Activated naive CD4-positive, alpha-beta T cell treated with Interleukin-2 at 50 U/mL for 16 hours (primary cell): ENCODE measurements at regions not wholly inside any gene's neighbourhood (a gene's known extent, or its start where the extent isn't known, plus 50 kb on each side); places are given as distances from the start of the nearest gene placed in this dataset.
"Not testable (repeated sequence)": the region's sequence is repeated elsewhere in the genome, so short reads cannot be mapped to it uniquely, and the experiment has no call there.

Source experiments
- DNase-seq: peaks from one replicate; pipeline ENCODE4 v3.0.0-alpha.2; 2020

DNA sequence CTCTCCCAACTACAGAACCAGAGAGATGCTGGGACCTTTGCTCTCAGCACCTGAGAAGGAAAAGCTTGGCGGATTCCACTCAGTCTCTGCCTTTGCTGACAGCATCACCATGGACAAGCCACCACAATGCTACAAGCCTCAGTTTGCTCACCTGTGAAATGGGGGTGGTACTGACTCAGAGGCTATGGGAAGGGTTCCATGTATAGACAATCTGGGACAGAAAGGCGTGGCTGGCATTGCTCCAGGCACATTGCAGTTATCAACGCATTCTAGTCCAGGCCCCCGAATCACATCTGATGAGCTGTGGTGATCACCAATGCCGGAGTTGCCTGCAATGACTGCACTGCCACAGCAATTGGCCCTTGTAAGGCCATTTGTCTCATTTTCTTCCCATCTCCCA is 72.6 kb downstream of the ISX start:
- DNase-seq, result no peak

DNA sequence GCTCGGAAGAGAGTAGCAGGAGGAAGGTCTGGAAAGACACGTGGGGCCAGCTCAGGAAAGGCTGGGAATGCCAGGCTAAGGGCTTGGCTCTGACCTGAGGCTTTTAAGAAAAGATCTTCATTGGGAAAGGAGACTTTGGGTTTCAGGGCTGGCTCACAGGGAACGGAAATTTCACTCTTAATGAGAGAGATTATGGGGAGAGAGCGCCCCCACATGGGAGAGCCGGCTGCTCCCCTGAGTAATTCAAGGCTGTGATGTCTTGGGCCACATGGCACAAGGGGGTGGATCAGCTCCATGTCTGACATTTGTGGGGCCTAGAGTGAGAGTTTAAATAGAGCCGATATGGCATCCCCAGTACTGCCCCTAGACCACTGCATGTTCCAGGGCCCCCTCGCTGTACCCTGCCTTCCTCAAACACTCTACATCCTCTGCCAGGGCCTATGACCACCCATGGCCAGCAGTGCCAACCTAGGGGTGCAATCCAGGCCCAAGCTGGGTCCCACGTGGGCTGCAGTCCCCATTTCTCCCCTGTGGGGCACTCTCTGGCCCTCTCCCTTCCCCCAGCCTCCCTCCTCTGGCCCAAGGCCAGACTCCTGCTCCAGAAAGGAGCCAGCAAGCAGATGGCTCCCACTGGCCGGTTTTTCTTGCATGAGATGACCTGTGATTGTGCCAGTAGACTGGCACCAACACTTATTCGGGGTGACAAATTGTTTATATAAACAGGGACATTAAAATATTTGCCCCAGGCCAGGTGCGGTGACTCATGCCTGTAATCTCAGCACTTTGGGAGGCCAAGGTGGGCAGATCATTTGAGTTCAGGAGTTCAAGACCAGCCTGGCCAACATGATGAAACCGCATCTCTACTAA is 75.2 kb downstream of the ISX start:
- DNase-seq, result no peak

- DNase-seq, result no peak
These were observed 82.4 kb downstream of the ISX start for GRCh38 chr22:35148381-35148780.

- DNase-seq, result no peak
These were observed 83.0 kb downstream of the ISX start for GRCh38 chr22:35148866-35149548.

DNA sequence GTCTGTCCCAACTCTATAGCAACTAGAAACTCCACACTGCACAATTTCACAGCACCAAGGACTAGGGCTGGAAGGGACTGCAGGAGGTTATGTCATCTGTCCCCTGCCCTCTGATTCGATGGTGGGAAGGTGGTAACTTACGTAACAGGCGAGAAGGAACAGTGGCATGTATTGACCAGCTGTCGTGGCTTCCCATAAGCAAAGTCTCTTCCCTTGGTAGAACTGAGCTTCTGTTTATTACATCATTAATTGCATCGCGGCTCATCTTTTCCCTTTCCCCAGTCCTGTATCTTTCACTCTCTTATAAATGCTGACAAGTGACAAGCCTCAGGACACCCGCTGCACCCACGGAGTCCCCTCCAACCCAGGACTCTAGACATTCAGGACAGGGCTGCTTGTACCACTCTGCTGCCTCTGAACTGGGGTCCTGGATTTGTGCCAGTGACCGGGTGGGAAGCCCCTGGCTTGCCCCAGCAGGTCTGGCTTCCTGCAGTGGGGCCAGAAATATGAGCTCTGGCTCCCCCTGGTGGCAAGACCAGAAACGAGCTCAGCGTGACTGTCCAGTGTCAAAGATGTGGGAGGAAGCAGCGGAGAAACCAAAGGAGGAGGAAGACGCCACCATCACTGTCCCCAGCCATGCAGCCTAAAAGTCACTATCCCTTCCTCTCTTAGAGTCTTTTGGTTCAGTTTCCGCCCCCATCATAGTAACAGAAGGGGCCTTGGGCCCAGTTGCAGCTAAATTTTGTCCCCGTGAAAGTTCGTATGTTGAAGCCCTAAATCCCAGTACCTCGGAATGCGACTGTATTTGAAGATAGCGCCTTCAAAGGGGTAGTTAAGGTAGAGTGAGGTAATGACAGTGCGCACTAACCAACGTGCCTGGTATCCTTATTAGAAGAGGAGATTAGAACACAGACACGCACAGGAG is 84.5 kb downstream of the ISX start:
- DNase-seq, result peak; percentile 55

GRCh38 chr22:35152316-35152715 is 86.4 kb downstream of the ISX start:
- DNase-seq, result no peak

DNA sequence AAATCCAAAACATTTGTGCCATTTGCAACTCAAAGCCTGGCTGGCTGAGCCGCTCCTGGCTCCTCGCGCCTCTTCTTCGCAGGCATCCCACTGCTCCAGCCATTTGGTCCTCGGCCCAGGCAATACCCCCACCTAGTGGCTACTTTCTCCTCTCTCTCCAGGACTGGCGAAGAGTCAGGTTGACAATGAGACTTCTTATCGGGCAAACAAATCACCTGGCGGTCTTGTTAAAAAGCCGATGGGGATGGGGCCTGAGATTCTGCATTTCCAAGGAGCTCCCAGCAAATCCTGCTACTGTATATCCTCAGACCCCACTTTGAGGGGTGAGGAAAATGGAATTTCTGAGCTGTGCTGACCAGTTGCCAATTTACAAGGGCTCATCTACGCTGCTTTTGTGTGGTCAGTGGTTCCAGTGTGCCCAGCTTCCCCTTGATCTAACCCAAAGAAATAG is 89.0 kb downstream of the ISX start:
- peak; percentile 10 for DNase-seq

GRCh38 chr22:35155403-35156025 is 89.6 kb downstream of the ISX start:
- no peak for DNase-seq

- no peak for DNase-seq
These were observed 91.0 kb downstream of the ISX start for GRCh38 chr22:35156945-35157344.

DNA sequence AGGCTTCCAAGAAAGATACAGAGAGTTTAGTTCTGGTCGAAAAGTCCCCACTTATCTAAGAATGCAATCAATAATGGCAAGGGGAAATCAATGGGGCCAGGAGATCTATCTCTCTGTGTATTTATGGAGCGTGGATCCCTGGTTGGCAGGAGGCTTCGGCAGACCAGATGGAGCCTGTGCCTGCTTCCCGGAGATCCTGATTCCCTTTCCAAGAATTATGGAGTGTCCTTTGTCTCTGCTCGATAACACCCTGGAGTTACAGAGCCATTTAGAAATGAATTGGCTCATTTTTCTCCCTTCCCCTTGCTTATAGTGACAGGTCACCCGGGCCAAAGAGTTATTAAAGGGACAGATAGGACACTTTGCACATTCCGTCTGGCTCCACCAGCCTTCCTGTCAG is 92.4 kb downstream of the ISX start:
- DNase-seq, result no peak

- DNase-seq, result no peak
These were observed 93.4 kb downstream of the ISX start for GRCh38 chr22:35159343-35159742.

GRCh38 chr22:35160268-35160667 is 94.3 kb downstream of the ISX start:
- DNase-seq, result no peak

GRCh38 chr22:35165896-35166295 is 91.4 kb upstream of the HMGXB4 start:
- not testable (repeated sequence) for DNase-seq

DNA sequence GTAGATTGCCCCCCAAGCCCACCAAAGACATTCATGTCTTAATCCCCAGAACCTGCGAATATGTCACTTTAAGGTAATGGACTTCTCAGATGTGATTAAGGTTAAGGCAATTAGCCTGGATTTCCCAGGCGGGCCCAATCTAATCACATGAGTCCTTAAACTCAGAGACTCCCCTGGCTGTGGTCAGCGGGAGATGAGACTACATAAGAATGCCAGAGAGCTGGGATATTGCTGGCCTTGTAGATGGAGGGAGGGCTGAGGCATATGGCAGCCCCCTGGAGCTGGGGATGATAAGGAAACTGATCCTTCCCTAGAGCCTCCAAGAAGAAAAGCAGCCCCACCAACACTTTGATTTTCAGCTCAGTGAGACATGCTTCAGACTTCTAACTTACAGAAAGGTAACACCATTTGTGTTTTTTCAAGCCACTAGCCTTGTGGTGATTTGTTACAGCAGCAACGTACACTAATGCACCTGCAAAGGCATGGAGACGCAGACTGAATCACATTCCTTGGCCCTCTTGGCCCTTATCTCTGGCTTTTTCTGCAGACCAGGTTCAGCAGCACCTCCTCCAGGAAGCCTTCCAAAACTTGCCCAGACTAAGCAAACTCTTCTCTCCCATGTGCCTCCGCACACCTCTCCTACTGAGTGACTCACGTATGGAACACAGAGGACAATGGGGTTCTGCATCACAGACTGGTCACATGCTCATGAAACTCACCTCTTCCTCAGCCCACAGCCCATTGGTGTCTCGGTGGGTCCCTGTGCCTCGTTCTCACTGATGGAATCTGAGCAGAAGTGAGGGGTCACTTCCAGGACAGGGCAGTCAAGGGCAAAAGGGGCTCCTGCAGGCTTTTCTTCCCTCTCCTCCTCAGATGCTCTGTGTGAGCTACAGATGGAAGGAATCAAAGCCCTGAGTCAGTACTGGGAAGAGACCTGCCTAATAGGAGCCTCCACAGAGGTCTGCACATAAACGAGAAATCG is 86.3 kb upstream of the HMGXB4 start:
- DNase-seq, result no peak

GRCh38 chr22:35172442-35172841 is 84.9 kb upstream of the HMGXB4 start:
- DNase-seq, result no peak

- no peak for DNase-seq
These were observed 83.6 kb upstream of the HMGXB4 start for GRCh38 chr22:35173655-35174054.

GRCh38 chr22:35174401-35175038 is 82.8 kb upstream of the HMGXB4 start:
- DNase-seq, result no peak

DNA sequence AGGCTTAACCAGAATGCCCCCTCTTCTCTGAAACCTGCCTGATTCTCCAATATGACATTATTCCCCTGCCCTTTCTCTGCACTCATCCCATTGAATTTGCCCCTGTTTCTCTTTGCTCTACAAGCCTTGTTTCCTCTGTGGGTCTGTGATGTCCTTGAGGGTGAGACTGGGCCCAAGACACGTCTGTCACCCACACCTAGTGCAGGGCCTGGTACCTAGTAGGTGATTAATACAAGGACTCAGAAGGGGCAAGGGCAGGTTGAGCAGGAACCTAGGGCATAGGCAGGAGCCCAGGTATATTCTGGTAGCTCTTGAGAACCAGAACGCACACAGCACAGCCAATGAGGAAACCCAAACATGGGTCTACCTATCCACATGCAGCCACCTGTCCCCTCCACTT is 81.9 kb upstream of the HMGXB4 start:
- no peak for DNase-seq

GRCh38 chr22:35177811-35178210 is 79.5 kb upstream of the HMGXB4 start:
- DNase-seq, result no peak

DNA sequence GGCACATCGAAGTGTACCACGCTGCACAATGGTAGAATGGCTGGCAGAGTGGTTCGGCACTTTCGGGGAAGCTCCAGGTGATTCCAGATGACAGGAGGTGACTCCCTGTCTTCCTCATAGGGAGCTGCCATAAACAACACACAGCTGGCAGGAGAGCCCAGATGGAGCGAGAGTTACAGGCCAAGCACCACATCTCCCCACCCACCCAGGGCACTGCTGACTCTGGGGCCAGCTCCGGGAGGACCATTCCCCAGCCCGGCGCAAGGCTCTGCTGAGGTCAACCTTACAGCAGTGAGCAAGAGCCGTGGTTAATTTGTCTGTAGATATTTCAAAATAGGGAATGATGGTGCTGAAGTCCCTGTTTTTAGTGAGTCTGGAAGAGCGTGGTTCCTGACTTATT is 78.8 kb upstream of the HMGXB4 start:
- DNase-seq, result no peak

- DNase-seq, result no peak
These were observed 73.4 kb upstream of the HMGXB4 start for GRCh38 chr22:35183917-35184316.
